IPS-18a (cell line): ENCODE measurements at regions not wholly inside any gene's neighbourhood (a gene's known extent, or its start where the extent isn't known, plus 50 kb on each side); places are given as distances from the start of the nearest gene placed in this dataset.
"Not testable (repeated sequence)": the region's sequence is repeated elsewhere in the genome, so short reads cannot be mapped to it uniquely, and the experiment has no call there.

Experiments used
- H3K27ac ChIP-seq: one replicate; pipeline ENCODE4 v1.5.1; 2013; ENCODE audit warnings: low read length
- H3K27me3 ChIP-seq: one replicate; pipeline ENCODE4 v1.6.1; 2013; ENCODE audit warnings: mild to moderate bottlenecking, low read length; ENCODE audit not compliant: control insufficient read depth, insufficient read depth
- H3K36me3 ChIP-seq: one replicate; pipeline ENCODE4 v1.6.1; 2013; ENCODE audit warnings: low read depth, low read length; ENCODE audit not compliant: control insufficient read depth
- H3K4me1 ChIP-seq: one replicate; pipeline ENCODE4 v1.6.1; 2013; ENCODE audit warnings: low read depth, low read length; ENCODE audit not compliant: control insufficient read depth
- H3K4me3 ChIP-seq: one replicate; pipeline ENCODE4 v1.5.1; 2013; ENCODE audit warnings: low read length
- H3K9ac ChIP-seq: one replicate; pipeline ENCODE4 v1.6.1; 2013; ENCODE audit warnings: mild to moderate bottlenecking, low read length, moderate library complexity
- H3K9me3 ChIP-seq: one replicate; pipeline ENCODE4 v1.6.1; 2013; ENCODE audit warnings: low read depth, low read length; ENCODE audit not compliant: control insufficient read depth

- H3K4me3 ChIP-seq, H3K36me3 ChIP-seq, H3K9me3 ChIP-seq, H3K27ac ChIP-seq, H3K9ac ChIP-seq, H3K27me3 ChIP-seq, H3K4me1 ChIP-seq: not testable (repeated sequence)
Observed at GRCh38 chr2:176428944-176429469, 159.8 kb downstream of the MTX2 start.

DNA sequence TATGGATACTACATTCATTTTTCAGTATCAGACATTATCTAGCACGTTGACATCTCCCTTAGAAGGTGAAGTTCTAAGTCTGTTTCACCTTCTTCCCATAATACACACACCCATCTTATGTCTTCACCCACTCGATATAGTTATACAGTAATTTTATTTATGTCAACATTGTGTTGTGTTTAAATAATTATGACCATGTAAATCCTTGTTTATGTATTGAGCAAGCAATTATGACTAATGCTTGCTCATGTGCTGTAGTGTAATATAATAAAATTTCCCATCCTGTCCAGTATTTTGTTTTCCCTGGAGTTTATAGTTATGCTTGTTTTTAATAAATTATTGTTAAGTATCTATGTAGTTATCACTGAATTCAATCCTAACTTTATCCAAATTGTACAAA, 163.2 kb downstream of the MTX2 start:
- H3K4me1 ChIP-seq, result no peaks in the 10 kb centered on the region
- H3K27ac ChIP-seq, result no peak overlapping the region
- H3K27me3 ChIP-seq, result no peaks in the 10 kb centered on the region
- H3K36me3 ChIP-seq, result no peaks in the 10 kb centered on the region
- H3K9ac ChIP-seq, result no peak overlapping the region
- H3K4me3 ChIP-seq, result no peak overlapping the region
- H3K9me3 ChIP-seq, result no peaks in the 10 kb centered on the region

DNA sequence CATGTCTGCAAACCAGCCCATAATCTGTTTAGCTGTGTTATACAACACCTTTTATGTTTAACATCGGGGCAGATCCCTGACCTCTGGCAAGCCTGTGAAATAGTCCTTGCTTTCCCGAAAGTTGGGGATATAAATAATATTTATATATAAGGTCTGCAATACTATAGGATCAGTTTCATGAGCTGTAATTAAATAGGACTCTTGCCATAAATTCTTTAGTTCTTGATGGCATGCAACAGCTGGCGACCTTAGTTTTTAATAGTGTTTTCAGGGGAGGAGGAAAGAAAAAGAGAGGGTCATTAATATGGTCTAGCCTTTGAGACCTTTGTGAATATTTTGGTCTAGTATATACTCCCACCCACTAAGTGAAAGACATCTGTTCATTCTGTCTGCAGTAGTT, 166.5 kb downstream of the MTX2 start:
- no peak overlapping the region for H3K4me3 ChIP-seq
- no peaks in the 10 kb centered on the region for H3K27me3 ChIP-seq
- H3K9ac ChIP-seq, result no peak overlapping the region
- H3K9me3 ChIP-seq, result no peaks in the 10 kb centered on the region
- H3K36me3 ChIP-seq, result no peaks in the 10 kb centered on the region
- H3K4me1 ChIP-seq, result no peaks in the 10 kb centered on the region
- no peak overlapping the region for H3K27ac ChIP-seq

GRCh38 chr2:176443946-176444345, 174.7 kb downstream of the MTX2 start:
- no peaks in the 10 kb centered on the region for H3K27me3 ChIP-seq
- peaks cover 1% of the 10 kb centered on the region for H3K4me1 ChIP-seq
- no peaks in the 10 kb centered on the region for H3K9me3 ChIP-seq
- H3K4me3 ChIP-seq, result no peak overlapping the region
- no peak overlapping the region for H3K9ac ChIP-seq
- H3K27ac ChIP-seq, result no peak overlapping the region
- H3K36me3 ChIP-seq, result no peaks in the 10 kb centered on the region

GRCh38 chr2:176445956-176446355, 176.7 kb downstream of the MTX2 start:
- Histone ChIP-seq H3K9ac (no peak overlapping the region), H3K4me3 (no peak overlapping the region), H3K4me1 (peaks cover 21% of the 10 kb centered on the region), H3K9me3 (no peaks in the 10 kb centered on the region), H3K36me3 (no peaks in the 10 kb centered on the region), H3K27me3 (no peaks in the 10 kb centered on the region), H3K27ac (no peak overlapping the region)

DNA sequence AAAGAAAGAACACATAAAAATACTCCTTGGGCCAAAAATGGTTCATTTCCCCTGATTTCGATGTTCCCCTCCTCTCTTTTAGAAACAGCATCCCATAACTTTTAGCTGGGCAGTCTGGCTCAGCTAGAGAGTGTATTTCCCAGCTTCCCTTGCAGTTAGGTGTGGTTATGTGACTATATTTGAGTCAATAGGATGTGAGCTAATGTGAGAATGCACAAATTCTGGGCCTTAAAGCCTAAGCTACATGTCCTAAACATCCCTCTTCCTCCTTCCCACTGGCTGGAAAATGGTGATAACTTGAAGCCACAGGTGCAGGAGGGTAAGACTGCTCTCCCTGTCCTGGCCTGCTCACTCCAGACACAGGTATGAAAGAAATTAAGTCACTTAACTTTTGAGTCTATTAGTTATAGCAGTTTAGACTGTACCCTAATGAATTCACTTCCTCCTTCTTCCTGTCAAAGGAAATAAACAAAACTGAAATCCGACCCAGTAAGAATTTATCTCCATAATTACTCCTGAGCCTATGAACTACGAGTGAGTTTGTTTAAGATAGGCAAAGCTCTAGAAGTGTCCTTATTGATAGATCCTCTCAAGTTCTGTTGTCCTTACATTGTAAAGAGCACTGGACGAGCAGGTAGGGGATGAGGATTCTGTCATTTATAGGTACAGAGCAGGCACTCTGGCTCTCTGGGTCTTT, 177.6 kb downstream of the MTX2 start:
- Histone ChIP-seq H3K9me3 (no peaks in the 10 kb centered on the region), H3K4me1 (peaks cover 22% of the 10 kb centered on the region), H3K36me3 (no peaks in the 10 kb centered on the region), H3K4me3 (no peak overlapping the region), H3K9ac (no peak overlapping the region), H3K27me3 (no peaks in the 10 kb centered on the region), H3K27ac (no peak overlapping the region)

DNA sequence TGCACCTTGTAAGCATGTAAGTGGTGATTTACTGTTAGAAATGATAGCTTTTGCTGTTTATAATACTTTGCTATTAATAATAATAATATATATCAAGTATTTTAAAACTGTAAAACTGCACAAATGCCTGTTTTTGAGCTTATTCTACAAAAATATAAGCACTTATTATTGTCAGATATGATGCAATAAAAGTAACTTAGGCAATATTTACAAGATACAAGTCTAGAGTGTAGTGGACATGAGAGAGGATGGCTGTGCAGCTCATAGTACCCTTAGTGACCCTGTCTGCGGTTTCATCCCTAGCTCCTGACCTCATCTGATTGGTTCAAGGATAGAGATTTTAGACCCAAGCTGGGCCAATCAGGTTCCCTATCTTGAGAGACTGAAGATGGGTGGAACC, 178.4 kb downstream of the MTX2 start:
- Histone ChIP-seq H3K4me1 (peaks cover 22% of the 10 kb centered on the region), H3K27ac (no peak overlapping the region), H3K9me3 (no peaks in the 10 kb centered on the region), H3K27me3 (no peaks in the 10 kb centered on the region), H3K9ac (no peak overlapping the region), H3K36me3 (no peaks in the 10 kb centered on the region), H3K4me3 (no peak overlapping the region)

GRCh38 chr2:176449852-176450251, 180.6 kb downstream of the MTX2 start:
- Histone ChIP-seq H3K4me3 (peak overlapping the region; percentile 43), H3K27ac (no peak overlapping the region)

GRCh38 chr2:176453784-176454183, 184.5 kb downstream of the MTX2 start:
- no peaks in the 10 kb centered on the region for H3K9me3 ChIP-seq
- H3K4me3 ChIP-seq, result no peak overlapping the region
- no peaks in the 10 kb centered on the region for H3K36me3 ChIP-seq
- H3K27me3 ChIP-seq, result no peaks in the 10 kb centered on the region
- no peak overlapping the region for H3K27ac ChIP-seq
- H3K4me1 ChIP-seq, result peaks cover 29% of the 10 kb centered on the region
- no peak overlapping the region for H3K9ac ChIP-seq

More at GRCh38 chr2:176449852-176450251, 180.6 kb downstream of the MTX2 start:
- Histone ChIP-seq H3K9me3 (no peaks in the 10 kb centered on the region), H3K36me3 (no peaks in the 10 kb centered on the region), H3K4me1 (peaks cover 22% of the 10 kb centered on the region), H3K27me3 (no peaks in the 10 kb centered on the region), H3K9ac (no peak overlapping the region)

DNA sequence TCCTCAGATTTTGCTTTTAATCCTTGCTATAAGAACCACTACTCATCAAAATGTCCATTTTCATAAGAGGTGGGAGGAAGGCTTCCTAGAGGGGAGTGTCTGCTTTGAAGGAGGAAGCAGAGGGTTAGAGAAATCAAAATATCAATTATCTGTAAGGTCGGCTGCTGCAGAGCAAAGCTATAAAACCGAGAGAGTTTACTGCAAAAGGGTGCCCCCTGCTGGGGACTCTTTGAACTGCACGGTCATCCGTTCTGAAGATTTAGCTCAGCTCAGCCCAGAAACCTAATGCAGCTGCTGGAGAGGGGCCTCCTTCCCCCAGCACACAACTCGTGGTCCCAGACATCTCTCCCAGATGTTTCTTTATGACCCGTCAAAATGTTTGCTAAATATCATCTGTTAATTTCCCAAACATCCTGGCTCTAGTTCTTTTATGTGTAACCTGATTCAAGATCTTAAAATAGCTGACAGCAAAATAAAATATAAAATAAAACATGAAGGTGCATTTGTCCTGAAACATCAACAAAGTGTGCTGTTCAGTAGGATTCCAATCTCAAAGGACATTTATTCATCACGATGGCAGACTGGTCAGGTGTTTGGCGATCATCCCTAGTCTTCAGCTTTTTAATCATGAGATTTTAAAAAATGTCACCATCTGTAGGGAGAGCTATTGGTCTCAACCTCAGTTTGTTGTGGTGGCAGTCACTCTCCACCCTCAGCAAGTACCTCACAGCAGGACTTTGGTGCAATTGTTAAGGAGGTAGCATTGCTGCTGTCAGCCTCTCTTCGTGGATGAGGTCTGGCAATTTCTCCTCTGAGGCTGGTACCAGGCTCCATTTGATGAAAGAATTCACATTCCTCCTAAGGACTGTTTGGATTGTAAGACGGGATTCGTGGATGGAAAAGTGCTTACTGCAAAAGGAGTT, 185.9 kb downstream of the MTX2 start:
- Histone ChIP-seq H3K36me3 (no peaks in the 10 kb centered on the region), H3K4me1 (peaks cover 16% of the 10 kb centered on the region), H3K9me3 (no peaks in the 10 kb centered on the region), H3K4me3 (no peak overlapping the region), H3K27ac (no peak overlapping the region), H3K9ac (no peak overlapping the region), H3K27me3 (no peaks in the 10 kb centered on the region)

- Histone ChIP-seq H3K4me3 (no peak overlapping the region), H3K9me3 (no peaks in the 10 kb centered on the region), H3K9ac (no peak overlapping the region), H3K27me3 (no peaks in the 10 kb centered on the region), H3K27ac (no peak overlapping the region), H3K36me3 (no peaks in the 10 kb centered on the region), H3K4me1 (peaks cover 9% of the 10 kb centered on the region)
Observed at GRCh38 chr2:176455816-176456291, 186.6 kb downstream of the MTX2 start.
